HG03565 (cell line): ENCODE measurements at regions not wholly inside any gene's neighbourhood (a gene's known extent, or its start where the extent isn't known, plus 50 kb on each side); places are given as distances from the start of the nearest gene placed in this dataset.
"Not testable (repeated sequence)": the region's sequence is repeated elsewhere in the genome, so short reads cannot be mapped to it uniquely, and the experiment has no call there.

Experiments used
- ATAC-seq: cut with Tn5 transposase; IDR thresholded peaks from one replicate; pipeline ENCODE4 v1.9.1; 2021; ENCODE audit warnings: mild to moderate bottlenecking, moderate library complexity; ENCODE audit not compliant: unreplicated experiment

DNA sequence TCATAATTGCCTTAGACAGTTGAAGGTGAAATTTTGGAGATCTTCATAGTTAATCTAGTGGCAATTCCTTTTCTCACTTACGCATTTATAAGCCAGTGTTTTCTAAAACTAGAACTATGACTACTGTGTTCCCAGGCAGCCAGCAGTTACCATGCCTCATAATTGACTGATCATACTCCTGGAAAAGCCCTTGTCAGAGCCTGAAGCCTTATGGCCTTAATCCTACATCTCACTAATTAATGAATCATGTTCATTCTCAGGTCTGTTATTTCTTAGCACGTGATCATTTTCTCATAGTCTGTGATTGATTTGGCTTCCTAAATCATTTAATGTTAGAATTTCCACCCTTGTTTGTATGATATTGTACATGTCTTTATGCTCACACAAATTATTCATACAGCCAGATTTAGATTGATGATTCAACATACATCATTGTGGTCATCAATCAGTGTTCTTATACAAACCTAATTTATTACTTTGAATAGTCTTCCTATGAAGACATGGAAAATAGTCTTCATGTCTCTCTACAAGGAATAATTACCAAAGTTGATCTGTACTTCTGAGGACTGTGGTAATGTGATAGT is 132.6 kb upstream of the ASCC3 start:
- no peak for ATAC-seq

DNA sequence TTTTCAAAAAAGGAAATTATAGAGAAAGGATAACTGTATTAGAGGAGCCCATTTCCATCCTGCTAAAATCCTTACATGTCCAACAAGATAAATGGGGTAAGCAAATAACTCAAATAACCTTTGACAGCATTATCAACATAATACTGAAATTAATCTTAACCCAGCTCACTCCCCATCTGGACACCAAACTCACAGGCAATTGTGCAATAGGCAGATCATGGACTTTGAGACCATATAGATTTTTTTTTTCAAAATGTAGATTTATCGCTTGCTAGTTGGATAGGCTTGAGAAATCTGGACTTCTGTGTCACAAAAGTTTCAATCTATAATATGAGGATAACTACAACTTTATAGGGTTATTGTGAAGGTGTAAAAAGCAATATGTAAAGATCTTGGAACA is 134.4 kb upstream of the ASCC3 start:
- no peak for ATAC-seq

DNA sequence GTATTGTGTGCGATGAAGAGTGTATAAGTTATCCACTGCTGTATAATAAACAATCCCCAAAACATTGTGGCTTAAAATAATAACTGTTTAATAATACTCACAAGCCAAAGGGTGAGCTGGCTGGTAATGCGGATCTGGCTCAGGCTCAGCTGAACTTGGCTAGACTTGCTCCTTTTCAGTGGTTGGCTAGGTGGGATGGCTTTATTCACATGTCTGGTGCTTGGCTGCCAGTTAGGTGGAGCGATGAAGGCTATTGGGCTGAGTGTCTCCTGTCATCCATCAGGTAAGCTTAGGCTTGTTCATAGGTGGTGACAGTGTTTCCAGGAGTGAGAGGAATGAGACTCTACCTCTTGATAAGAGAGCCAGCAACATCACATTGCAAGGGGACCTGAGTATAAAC is 135.0 kb upstream of the ASCC3 start:
- no peak for ATAC-seq

DNA sequence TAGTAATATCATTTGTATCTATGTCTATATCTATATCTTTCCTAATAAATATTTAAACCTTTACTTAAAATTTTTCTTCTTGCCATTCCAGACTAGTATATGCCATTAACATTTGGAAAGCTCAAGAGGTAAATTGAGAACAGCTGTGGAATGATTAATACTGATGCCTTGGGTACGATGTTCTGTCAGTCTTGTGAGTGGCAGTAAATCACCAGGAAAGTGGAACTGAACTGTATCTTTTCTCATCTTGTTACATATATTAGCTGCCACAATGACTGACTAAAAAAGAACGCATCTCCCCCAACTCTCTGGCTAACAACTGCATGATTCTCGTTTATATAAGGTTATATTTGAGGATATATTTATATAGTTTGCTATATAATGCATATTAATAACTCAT is 137.0 kb upstream of the ASCC3 start:
- no peak for ATAC-seq

DNA sequence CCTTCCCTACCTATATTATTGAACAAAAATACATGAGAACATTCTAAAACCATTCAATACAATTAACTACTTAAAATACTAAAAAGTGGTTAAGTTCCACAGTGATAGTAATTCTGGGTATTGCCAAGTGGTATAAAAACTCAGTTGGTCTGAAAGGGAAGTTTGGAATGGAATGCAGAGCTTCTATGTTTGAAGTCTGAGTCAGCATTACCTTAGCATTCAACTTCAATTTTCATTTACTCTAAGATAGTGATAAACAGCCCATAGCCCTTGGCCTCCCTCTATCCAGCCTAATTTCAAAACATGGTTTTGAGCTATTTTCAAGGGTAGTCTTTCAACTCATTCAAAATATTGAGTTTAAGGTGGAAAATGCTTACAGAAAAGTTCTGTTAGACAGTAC is 140.4 kb upstream of the ASCC3 start:
- ATAC-seq, result no peak

DNA sequence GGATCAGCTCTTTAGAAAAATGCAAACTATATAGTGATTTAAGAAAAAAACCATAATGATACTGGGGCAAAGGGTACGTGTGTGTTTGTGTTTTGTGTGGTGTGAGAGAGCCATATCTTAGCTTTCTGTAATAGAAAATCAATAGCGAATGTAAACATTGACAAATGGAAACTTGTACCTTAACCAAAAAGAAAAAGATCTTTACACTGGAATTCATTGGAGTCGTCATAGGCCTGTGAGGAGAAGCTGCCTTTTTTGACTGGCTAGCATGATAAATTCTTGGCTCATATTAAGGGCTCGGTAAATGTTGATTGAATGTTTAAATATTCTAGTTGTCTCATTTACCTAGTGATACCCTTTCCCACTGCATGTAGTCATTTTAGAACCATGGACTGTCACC is 161.8 kb upstream of the ASCC3 start:
- ATAC-seq, result no peak

DNA sequence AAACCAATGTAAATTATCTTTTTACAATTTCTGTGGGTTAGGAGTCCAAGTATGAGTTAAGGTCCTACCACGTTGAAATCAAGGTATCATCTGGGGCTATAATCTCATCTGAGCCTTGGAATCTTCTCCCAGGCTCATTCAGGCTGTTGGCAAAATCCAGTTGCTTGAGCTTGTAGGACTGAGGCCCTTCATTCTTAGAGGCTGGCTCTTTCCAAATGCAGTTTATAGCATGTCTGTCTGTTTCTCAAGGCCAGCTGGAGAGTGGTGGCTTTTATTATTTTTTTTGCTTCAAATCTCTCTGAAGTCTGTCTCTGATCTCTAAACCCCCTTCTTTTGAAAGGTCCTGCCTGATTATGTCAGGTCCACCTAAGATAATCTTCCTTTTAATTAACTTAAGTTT is 177.2 kb upstream of the ASCC3 start:
- ATAC-seq, result no peak

DNA sequence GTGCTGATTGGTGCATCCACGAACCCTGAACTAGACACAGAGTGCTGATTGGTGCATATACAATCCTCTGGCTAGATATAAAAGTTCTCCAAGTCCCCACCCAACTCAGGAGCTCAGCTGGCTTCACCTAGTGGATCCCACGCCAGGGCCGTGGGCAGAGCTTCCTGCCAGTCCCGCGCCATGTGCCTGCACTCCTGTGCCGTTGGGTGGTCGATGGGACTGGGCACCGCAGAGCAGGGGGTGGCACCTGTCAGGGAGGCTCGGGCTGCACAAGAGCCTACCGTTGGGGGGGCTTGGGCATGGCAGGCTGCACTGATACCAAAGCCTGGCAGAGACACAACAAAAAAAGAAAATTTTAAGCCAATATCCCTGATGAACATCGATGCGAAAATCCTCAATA is 185.4 kb upstream of the ASCC3 start:
- ATAC-seq, result no peak

DNA sequence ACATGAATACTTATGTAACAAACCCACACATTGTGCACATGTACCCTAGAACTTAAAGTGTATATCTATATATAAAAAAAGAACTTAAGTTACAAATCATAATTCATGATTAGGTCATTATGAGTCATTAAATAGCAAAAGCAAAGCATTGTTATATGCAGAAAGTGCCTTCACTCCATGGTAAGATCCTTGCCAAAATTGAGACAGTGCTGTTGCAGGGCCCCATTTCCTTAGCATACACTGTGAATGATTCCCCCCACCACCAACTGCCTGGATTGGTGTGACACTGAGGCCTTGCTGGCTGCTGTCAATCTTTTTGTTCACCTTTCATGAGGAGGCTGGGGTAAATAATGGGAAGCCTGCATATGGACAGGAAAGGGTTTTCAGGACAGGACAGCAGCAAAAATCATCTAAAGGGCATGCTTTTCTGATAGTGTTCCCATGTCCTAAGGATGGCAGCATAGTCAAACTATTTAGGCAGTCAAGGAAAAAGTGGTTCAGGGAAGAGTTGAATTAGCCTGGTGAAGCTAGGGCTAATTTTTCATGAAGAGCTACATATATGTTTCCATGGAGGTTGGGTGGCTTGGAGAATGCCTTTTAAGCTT is 188.2 kb upstream of the ASCC3 start:
- no peak for ATAC-seq

DNA sequence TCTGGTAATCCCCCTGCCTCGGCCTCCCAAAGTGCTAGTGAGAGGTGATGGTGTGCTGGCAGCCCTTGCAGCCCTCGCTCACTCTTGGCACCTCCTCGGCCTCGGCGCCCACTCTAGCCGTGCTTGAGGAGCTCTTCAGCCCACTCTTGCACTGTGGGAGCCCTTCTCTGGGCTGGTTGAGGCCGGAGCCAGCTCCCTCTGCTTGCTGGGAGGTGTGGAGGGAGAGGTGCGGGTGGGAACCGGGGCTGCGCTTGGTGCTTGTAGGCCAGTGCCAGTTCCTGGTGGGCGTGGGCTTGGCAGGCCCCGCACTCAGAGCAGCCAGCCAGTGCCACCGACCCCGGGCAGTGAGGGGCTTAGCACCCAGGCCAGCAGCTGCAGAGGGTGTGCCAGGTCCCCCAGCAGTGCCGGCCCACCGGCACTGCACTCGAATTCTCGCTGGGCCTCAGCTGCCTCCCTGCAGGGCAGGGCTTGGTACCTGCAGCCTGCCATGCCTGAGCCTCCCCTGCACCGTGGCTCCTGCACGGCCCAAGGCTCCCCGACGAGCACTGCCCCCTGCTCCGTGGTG is 189.0 kb upstream of the ASCC3 start:
- no peak for ATAC-seq

DNA sequence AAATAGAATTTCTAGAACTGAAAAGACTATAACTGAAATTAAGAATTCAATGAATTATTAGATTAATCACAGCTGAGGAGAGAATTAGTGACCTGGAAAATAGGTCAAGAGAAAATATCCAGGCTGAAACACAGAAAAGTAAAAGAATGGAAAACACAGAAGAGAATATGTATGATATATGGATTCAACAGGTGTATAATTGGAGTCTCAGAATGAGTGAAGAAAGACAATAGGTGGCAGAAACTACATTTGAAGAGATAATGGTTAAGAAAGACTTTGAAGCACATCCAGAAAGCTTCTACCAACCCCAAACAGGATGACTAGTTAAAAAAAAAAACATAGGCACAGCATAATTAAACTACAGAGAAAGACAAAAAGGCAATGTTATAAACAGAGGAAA is 196.2 kb upstream of the ASCC3 start:
- no peak for ATAC-seq

DNA sequence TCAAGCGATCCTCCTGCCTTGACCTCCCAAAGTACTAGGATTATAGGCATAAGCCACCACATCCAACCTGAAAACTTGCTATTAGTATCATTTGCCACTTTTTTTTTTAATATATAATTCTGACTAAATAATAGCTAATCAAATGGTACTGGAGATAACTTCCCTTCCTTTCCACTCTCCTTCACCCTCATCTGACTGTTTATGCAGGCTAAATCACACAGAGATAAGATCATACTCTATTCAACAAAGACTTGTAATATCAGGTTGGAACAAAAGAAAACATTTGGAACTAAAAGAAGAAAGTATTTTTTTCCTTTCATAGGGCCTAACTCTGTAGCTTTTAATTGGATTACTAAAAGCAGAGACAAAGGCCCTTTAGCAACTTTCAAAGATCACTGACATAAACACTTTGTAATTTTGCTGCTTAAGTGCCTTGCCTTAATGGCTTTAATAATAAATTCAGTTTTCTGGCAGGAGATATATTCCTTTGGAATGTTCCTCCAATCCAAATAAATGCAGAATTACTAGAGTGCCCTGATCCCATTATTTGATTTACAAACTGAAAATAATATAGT is 198.7 kb upstream of the ASCC3 start:
- no peak for ATAC-seq

DNA sequence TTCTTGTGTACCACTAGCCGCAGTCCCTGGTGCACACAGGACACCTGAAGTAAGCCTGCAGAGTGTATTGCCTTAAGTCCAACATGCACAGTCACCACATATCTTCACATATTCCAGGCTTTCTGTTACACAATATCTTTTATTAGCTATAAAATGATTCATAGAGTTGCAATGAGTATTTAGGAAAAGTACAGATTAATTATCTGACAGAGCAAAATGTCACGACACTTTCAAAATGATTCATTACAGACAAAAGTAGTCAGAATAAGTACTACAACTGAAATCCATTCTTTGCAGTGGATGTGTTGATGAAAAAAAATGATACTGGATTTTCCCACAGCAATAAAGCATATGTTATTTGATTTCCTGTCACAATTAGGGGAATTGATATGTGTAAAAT is 199.5 kb upstream of the ASCC3 start:
- ATAC-seq, result no peak

DNA sequence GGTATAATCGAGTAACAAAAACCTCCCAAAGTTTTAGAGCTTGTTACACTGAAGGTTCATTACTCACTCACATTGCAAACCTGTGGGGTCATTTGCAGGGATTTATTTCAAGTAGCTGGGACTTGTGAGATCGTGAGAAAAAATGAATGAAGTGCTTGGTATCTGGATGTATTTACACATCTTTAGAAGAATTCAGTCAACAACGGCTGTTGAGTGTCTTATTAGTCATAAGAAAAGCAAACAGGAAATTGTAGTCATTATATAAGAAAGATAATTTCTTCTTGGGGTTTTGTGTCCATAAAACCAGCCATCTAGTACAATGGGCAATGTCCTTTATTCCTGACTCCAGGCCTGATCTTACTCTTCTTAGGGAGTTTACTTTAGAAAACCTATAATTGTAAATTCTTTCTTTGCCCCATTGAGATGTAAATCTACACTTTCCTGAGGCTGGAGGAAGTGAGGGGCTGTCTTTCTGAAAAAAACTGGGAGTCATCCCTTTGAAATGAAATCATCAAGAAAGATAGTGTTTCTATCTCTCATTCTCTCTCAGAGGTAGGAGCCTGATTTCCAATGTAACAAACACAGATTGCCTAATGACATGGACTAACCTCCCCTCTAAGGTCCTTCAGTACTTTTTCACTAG is 202.5 kb upstream of the ASCC3 start:
- no peak for ATAC-seq

DNA sequence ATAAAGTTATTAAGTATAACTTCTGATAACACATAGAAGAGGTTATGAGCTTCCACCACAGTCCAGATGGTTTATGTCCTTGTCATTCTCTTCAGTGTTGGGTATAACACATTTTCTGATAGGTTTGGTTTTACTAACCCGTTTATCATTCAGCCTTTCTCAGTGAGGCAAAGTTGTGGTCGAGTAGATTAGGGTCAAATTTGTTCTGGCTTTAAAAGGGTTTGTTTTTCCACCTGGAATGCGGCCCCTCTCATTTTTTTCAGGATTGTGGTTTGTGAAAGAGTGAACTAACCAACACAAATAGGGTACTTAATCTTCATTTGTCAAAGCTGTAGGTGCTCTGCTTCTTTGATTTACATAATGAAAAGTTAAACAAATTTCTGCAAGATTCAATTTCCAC is 204.2 kb upstream of the ASCC3 start:
- no peak for ATAC-seq

DNA sequence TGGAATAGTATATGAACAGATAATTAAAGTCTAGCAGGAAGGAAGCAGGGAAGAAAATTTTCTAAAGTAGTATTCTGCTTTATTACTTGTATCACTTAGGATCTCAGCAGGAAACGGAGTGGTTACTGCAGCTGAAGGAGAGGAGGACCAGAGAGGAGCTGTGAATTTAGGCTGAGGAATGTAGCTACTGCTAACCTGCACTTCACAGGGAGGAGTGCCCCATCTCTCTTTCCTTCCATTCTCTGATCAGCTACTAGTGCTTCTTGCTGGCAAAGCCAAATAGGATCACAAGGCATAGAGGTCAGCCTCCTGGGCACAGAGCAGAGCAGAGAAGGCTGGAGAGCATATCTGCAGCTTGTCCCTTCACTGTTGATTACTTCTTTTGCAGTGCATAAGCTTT is 205.3 kb upstream of the ASCC3 start:
- no peak for ATAC-seq

DNA sequence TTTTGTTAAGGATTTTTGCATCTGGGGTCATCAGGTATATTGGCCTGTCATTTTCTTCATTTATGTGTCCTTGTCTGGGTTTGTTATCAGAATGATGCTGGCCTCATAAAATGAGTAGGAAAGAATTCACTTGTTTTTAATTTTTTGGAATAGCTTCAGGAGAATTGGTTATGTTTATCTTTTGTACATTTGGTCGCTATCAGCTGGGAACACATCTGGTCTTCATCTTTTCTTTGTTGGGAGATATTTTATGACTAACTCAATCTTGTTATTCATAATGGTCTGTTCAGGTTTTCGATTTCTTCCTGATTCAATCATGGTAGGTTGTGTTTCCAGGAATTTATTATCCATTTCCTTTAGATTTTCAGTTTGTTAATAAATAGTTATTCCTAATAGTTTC is 207.5 kb upstream of the ASCC3 start:
- ATAC-seq, result no peak

DNA sequence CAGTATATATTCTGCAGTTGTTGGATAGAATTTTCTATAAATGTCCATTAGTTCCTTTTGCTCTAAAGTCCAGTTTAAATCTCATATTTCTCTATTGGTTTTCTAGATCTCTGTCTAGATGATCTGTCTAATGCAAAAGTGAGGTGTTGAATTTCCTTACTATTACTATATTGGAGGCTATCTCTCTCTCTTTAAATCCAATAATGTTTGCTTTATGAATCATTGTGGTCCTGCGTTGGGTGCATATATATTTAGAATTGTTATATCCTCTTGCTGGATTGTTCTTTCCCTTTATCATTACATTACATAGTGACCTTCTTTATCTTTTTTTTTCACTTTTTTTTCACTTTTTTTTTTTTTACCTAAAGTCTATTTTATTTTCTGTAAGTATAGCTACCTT is 208.5 kb upstream of the ASCC3 start:
- no peak for ATAC-seq

DNA sequence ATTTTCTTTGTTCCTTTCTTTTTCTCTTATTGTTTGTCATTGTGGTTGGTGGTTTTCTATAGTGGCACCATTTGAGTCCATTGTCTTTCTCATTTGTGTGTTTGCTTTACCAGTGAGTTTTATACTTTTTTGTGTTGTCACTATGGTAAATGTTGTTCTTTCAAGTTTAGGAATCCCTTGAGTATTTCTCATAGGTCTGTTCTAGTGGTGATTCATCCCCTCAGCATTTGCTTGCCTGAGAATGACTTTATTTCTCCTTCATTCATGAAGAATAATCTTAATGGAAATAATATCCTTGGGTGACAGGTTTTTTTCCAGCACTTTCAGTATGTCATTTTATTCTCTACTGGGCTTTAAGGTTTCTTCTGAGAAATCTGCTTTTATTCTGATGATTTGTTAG is 209.2 kb upstream of the ASCC3 start:
- ATAC-seq, result no peak

DNA sequence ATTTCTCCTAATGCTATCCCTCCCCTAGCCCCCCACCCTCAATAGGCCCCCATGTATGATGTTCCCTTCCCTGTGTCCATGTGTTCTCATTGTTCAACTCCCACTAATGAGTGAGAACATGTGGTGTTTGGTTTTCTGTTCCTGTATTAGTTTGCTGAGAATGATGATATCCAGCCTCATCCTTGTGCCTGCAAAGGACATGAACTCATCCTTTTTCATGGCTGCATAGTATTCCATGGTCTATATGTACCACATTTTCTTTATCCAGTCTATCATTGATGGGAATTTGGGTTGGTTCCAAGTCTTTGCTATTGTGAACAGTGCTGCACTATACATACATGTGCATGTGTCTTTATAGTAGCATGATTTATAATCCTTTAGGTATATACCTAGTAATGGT is 217.5 kb upstream of the ASCC3 start:
- ATAC-seq, result not testable (repeated sequence)

DNA sequence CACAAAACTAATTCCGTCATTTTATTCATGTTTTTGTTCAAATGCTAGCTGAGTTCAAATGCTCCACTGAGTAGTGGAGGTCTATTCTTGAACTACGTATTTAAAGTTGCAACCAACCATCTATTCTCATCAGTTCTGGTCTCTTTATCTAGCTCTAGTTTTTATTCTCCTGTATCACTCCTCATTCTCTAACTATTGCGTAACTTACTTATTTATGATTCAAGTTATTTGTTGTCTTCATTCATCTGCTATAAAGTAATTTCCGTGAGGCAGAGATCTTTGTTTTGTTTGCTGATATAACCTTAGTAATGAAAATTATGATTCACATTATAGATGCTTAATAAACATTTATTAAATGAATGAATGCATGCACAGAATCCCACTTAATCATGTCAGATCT is 221.6 kb upstream of the ASCC3 start:
- no peak for ATAC-seq

DNA sequence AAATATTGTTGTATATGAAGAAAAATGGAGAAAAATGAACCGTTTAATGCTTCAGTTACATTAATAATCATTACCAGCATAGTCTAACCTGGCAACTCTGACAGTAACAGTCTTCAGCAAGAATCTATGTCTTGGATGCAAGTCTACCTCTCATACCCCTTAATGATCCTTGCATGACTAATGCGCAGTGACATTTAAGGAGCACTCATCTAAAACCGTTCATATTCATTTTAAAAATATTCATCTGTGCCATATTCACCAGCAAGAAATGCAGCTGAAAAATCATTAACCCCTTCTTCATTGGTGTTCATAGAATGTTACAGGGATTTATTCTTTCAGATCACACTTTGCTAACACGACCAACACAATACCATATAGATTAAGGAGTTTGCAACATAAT is 227.2 kb upstream of the ASCC3 start:
- ATAC-seq, result no peak
